Body of pancreas (tissue), 4 donors: ENCODE measurements at regions not wholly inside any gene's neighbourhood (a gene's known extent, or its start where the extent isn't known, plus 50 kb on each side); places are given as distances from the start of the nearest gene placed in this dataset.

Experiments used
- POLR2A ChIP-seq, 3 donors: fragments of 450-650 bp; IDR thresholded peaks; one replicate each; pipeline ENCODE4 v1.6.1; 2016; ENCODE audit warnings: antibody characterized with exemption in 3 of 3, mild to moderate bottlenecking in 2 of 3
- TF ChIP-seq, protein P1 (sequence below), 7 experiments: fragments of 450-650 bp in 4 of 7; fragments of 200-600 bp in 3 of 7; sonication (generic) in 3 of 7; IDR thresholded peaks; one replicate each; pipeline ENCODE4 v1.5.1; 2016 to 2019; ENCODE audit warnings: antibody characterized with exemption in 7 of 7

DNA sequence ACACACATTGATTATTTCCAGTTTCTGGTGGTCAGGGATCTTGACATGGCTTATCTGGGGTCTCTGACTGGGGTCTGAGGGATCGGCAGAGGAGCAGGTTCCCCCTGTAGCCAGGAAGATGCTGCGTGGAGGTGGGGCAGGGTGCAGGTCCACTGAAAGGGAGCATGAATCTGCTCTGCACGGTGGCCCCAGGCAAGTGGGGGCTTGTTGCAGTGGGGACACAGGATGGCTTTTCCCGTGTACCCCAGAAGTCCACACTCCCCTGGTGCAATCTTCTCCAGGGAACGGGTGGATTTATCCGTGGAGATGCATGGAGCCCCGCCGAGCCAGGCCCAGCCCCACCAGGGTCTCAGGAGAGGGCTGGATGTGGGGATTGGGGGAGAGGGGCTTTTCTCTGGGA, 210.4 kb upstream of the C14orf180 start:
- TF ChIP-seq POLR2A (IDR thresholded peaks at IDR 0.05), result no peak
- TF ChIP-seq, protein P1, sequence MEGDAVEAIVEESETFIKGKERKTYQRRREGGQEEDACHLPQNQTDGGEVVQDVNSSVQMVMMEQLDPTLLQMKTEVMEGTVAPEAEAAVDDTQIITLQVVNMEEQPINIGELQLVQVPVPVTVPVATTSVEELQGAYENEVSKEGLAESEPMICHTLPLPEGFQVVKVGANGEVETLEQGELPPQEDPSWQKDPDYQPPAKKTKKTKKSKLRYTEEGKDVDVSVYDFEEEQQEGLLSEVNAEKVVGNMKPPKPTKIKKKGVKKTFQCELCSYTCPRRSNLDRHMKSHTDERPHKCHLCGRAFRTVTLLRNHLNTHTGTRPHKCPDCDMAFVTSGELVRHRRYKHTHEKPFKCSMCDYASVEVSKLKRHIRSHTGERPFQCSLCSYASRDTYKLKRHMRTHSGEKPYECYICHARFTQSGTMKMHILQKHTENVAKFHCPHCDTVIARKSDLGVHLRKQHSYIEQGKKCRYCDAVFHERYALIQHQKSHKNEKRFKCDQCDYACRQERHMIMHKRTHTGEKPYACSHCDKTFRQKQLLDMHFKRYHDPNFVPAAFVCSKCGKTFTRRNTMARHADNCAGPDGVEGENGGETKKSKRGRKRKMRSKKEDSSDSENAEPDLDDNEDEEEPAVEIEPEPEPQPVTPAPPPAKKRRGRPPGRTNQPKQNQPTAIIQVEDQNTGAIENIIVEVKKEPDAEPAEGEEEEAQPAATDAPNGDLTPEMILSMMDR (IDR thresholded peaks at IDR 0.05), result no peak
